NCI-H2171 (cell line): ENCODE measurements at regions not wholly inside any gene's neighbourhood (a gene's known extent, or its start where the extent isn't known, plus 50 kb on each side); places are given as distances from the start of the nearest gene placed in this dataset.
"Not testable (repeated sequence)": the region's sequence is repeated elsewhere in the genome, so short reads cannot be mapped to it uniquely, and the experiment has no call there.

ENCODE experiments used
- DNase-seq: peaks from one replicate; lab custom pipeline; 2025; lab: John Stamatoyannopoulos, UW

DNA sequence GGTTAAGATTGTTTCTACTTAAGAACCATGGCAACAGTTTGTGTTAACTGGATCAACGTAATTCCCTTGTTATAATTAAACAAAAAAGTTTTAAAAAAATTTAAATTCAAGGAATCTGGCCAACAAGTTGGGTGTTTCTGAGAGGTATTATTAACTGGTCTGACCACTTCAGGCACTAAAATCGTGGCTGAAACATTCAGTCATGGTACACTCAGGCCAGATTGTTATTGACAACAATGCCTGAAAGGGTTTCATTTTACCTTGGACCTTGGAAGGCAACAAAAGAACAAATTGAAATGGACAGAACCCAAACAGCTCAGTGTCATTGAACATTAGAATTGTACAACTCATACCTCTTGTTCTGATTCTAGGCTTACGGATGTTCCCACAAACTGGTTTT, 103.3 kb upstream of the ARMC3 start:
- no peak for DNase-seq

DNA sequence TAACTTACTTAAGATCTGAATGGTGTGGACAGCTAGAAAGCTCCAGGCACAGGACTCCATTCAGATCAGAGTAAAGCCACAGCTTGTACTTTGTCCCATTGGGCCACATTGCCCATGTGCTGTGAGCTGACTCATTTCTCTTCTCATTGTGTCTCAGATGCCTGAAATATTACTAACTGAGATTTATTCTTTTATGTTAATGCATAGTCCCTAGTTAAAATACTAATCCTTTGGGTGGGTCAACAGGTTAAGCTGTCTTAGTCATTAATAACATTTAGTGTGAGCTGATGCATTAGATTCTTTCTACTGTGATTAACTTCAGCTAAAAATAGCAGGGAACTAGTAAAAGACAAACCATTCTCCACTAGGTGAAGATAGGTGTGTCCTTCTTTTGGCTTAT, 104.7 kb upstream of the ARMC3 start:
- no peak for DNase-seq

DNA sequence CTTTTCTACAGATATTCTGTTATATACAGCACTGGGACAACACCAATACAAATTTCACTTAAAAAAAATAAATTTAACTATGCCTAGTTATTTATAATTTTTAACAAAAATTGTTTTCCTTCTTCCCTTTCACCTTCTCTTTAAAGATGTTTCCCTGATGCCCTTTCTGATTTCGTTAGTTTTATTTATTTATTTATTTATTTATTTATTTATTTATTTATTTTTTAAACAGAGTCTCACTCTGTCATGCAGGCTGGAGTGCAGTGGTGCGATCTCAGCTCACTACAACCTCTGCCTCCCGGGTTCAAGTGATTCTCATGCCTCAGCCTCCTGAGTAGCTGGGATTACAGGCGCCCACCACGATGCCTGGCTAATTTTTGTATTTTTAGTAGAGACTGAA, 105.9 kb upstream of the ARMC3 start:
- DNase-seq = not testable (repeated sequence)

DNA sequence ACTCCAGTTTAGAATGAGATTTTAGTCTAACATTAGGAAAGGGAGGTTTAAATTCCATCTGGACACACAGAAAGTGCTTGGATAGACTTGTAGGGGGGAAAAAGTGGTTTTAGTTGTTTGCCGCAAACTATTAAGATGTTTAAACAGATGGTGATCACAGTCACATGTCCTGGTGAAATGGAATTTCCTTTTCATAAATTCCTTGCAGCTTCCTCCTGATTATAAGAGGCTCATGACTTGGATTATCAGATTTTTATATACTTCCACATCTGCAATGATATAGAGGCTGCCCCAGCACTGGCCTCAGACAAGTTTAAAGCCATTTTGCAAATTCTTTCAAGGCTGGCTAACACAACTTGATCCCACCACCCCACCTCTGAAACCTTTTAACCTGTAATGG, 106.4 kb upstream of the ARMC3 start:
- DNase-seq = no peak

DNA sequence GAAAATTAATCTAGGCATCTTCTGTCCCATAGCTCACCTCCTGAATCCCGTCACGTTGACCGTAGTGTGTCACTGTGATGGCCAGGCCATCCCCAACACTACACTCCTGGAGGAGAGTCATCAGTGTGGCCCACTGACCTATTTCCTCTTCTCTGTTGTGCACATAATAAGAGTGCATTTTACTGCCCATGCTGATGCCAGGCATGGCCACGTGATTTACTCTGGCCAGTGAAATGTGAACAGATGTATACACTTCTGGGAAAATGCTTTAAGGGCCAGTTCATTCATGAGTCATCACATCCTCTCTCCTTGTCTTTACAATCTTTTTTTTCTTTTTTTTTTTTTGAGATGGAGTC, 101.9 kb upstream of the PIP4K2A start:
- DNase-seq = no peak

DNA sequence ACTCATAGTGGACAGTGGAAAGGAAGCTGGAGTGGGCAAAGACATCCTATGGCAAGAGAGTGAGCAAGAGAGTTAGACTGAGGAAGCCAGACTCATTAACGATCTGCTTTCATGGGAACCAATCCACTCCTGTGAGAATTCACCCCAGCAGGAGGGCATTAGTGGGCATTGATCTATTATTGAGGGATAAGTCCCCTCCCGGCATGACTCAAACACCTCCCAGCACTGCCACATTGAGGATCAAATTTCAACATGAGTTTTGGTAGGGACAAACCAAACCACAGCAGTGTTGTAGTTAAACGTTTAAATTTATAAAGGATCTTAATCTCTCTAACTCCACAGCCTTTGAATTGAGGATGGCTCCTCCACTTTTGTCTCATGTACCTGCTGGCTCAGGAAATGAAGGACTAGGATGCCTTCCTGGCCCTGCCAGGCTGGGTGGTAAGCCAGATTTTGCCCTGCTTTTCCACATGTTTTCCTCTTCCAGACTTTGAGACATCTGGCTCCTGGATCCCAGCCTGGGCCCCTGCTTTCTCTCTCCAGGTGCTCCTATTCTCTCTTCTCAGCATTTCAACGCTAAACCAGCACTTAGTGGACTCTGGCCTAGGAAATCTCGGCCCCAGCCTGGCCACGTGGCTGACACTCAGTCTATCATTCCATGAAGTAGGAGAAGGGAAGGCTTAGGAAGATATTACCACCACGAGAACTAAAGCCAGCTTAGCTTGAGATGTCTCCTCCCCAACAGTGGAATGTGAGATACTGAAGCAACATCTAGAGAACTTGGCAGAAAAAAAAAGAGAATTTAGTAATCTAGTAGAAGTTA, 96.5 kb upstream of the PIP4K2A start:
- DNase-seq = no peak

DNA sequence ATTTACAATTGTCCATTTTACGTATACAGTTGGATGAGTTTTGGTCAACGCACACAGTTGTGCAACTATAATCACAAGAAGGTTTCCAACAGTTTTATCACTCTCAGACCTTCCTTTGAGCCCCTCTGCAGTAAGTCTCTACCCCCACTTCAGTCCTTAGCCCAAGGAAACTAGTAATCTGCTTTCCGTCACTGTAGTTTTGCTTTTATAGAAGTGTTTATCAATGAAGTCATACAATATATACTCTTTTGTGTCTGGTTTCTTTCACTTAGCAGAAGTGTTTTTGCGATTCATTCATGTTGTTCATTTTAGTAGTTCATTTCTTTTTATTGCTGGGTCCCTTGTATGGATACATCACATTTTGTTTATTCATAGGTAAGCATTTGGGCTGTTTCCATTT, 92.9 kb upstream of the PIP4K2A start:
- no peak for DNase-seq

DNA sequence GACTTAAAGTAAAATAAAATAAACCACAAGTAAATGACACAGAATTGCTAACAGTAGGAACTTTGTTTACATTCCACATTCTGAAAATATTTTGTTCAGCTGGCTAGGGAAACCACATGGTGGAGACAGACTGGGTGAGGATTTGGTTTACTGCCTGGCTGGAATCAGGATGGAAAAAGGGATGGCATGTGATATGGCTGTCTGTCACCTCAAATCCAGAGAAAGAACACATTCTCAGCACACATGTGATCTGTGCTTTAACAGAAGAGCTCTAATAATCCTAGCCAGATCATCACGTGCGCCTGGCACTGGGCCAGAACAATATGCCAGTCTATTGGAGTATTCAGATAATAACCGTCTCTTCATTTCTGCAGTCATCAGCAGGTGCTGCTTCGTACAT, 90.9 kb upstream of the PIP4K2A start:
- peak; percentile 57 for DNase-seq

DNA sequence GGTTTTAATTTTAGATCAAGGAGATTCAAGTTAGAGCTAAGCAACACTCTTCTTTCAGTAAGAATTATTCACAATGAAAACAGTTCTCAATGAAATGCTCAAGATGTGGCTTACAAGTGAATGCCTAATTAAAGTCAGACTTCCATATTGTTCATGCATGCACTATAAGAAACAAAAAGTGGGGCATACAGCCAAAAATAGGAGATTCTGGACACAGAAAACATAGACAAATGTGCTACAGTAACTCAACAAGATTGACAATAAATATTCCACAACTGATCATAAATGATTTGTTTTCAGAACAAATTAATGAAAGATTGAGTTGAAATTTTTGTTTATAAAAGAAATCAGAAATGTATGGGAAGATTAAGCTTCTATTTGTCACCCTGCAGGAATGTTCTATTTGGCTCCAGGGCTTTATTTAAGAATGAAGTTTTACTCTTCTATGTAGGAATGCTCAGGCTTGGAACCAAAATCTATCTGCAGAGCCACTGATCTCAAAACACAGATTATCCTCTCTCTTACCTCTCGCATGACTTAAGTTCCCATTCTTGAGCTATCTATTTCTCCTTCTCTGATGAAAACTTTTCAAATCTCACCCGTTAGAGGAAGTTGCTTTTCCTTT, 89.0 kb upstream of the PIP4K2A start:
- no peak for DNase-seq

DNA sequence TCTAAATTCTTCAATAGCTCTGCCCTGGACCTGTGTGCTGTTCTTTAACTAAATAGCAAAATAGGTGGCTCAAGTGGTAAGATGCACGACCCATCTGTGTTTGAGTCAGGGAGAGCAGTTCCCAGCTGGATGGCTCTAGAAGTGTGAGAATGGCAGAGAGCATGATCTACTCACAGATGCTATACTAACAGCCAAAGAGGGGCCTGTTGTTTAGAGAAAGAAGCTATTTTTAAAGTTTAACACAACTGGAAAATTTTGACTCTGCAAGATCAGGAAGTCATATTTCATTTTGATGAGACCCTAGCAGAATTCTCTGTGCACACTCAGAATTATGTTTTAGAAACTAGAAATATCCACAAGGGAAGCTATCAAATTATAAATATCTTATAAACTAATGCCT, 87.4 kb upstream of the PIP4K2A start:
- no peak for DNase-seq

DNA sequence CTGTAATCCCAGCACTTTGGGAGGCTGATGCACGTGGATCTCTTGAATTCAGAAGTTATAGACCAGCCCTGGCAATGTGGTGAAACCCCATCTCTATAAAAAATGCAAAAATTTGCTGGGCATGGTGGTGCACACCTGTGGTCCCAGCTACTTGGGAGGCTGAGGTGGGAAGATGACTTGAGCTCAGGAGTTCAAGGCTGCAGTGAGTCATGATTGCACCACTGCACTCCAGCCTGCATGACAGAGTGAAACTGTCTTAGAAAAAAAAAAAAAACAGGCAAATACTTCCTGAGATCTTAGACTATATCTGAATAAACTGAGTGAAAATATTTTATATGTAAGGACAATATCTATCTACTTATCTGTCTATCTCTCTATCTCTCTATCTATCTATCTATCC, 83.4 kb upstream of the PIP4K2A start:
- DNase-seq = not testable (repeated sequence)

DNA sequence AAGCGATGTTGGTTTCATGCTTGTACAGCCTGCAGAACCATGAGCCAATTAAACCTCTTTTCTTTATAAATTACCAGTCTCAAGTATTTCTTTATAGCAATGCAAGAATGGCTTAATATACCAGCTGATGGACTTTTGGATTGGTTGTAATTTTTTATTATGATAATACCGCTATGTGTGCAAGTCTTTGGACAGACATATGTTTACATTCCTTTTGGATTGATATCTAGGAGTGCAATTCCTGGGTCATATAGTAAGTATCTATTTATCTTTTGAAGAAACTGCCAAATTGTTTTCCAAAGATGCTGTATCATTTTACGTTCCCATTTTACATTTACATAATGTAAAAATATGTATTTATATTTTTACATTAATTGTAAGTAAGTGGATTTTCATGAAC, 81.2 kb upstream of the PIP4K2A start:
- no peak for DNase-seq

DNA sequence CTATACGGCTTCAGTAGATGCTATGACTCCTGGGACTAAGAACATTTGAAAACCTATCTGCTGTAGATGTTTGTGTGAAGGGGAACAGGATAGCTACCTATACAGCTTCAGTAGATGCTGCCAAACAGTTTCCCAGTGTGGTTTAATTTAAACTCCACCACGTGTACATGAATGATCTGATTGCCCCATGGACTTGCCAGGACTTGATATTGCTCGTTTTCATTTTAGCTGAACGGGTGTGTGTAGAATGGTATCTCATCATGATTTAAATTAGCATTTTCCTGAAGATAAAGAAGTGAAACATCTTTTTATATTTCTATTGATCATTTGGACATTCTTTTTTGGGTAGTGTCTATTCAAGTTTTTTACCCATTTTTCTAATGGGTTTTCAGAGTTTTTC, 77.8 kb upstream of the PIP4K2A start:
- no peak for DNase-seq

DNA sequence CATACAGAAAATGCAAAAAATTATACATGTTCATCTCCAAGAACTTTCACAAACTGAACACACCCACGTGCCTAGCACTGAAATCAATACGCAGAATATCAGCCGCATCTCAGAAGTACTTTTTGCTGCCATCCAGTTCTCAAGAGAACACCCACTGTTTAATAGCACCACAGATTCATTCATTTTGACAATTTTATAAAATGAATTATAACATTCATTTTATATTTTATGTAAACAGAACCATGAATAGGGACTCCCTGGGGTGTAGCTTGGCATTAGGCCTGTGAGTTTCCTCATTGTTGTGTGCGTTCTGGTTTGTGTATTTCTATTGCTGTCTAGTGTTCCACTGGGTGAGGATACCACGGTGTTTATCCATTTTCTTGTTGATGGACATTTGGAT, 77.3 kb upstream of the PIP4K2A start:
- DNase-seq = no peak

DNA sequence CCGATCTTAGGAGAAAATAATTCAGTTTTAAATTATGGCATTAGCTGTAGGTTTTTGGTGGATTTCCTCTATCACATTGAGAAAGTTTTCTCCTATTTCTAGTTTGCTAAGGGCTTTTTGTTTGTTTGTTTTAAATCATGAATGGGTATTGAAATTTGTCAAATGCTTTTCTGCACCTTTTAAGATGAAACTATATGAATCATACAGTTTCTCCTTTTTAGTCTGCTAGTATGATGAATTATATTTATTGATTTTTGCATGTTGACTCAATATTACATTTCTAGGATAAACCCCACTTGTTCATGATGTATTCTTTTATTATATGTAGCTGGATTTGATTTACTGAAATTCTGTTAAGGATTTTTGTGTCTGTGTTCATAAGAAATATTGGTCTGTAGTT, 70.3 kb upstream of the PIP4K2A start:
- DNase-seq = no peak

DNA sequence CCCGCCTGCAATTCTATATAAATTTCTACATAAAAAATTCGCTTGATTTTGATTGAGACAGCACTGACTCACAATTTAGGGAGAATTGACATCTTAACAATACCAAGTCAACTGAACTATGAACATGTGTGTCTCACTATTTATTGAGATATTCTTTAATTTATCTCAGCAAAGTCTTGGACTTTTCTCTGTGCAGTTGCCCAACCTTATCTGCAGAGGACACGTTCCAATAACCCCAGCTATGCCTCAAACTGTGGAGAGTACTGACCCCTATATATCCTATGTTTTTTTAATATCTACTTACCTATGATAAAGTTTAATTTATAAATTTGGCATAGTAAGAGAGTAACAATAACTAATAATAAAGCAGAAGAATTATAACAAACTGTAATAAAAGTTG, 69.4 kb upstream of the PIP4K2A start:
- DNase-seq = no peak

DNA sequence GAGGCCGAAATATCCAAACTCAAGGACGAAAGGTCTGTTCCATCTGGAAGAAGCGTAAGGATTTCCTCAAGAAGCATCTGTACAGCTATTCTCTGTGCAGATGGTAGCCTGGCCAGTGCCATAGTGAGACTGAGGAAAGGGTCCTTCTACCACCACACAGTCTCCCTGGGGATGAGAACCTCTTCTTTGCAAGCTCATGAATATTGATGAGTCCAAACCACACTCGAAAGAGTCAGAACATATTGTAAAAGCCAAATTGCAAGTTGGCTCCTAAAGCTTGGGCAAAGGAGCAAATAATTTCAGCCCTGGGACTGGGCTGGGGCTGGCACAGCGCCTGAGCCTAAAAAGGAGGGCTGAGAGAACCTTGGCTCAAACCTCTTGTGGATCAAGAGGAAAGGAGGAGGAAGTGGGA, 66.1 kb upstream of the PIP4K2A start:
- no peak for DNase-seq

DNA sequence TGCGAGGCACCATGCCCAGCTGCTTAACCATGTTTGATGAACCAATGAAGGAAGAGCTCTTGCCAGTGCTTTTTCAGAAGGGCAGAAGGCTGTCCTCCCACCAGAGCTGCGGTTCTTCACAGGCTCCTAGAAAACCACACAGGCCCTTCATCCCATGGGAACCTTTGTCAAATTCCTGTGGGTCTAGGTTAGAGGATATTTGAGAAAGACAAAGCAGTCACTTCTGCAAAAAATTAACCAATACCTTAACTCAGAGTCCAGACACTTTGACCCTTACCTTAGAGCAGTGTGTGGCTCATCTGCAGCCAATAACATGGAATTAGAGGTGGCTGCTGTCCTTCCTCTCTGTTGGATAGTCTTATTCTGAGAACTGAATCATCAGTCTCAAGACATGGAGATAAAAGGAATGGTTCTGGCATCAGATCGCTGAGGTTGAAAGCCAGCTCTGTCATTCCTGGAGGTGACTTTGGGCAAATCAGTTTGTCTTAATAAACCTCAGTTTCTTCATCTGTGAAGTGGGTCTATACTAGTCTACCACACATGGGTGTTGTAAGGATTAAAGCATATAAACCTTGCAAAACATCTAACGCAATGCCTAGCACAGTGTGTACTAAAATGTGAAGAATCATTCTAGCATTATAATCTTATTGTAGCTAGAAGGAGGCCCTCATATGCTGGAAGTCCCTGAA, 65.1 kb upstream of the PIP4K2A start:
- DNase-seq = no peak

DNA sequence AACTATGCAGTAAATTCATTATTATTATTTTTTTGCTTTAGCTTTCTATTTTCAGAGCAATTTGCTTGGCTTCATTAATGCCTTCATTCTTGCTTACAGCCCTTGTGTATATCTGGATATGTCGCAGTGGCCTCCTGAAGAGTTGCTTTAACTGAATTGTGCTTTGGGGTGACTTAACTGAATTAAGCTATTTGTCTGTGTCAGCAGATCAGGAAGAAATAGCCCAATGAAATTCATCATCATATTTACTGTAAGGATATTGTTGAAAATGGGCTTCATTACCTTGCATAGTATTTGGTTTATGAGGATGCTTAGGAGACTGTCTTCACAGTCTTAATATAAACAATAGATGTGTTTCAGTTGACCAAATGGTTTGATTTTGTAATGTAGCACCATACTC, 59.7 kb upstream of the PIP4K2A start:
- DNase-seq = no peak

DNA sequence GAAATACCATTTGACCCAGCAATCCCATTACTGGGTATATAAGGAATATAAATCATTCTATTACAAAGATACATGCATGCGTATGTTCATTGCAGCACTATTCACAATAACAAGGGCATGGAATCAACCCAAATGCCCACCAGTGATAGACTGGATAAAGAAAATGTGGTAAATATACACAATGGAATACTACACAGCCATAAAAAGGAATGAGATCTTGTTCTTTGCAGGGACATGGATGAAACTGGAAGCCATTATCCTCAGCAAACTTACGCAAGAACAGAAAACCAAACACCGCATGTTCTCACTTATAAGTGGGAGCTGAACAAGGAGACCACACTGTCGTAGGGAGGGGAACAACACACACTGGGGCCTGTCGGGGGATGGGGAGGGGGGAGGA, 57.3 kb upstream of the PIP4K2A start:
- DNase-seq = not testable (repeated sequence)

DNA sequence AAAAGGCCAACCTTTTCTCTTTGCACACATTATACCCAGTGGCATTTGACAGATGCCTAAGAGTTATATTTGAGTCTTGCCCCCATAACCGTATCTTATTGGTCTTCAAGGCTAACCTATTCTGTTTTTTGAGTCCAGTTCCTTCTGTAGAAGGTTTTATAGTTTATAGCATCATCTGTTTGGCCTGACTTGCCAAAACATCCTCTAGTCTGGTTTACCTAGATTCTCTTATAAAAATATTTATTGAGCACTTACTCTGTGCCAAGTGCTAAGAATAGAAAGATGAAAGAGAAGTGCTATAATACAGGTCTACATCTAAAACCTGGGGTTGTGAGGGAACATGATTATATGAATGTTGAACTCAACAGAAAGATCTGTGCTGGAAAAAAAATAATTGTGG, 55.9 kb upstream of the PIP4K2A start:
- DNase-seq = no peak

DNA sequence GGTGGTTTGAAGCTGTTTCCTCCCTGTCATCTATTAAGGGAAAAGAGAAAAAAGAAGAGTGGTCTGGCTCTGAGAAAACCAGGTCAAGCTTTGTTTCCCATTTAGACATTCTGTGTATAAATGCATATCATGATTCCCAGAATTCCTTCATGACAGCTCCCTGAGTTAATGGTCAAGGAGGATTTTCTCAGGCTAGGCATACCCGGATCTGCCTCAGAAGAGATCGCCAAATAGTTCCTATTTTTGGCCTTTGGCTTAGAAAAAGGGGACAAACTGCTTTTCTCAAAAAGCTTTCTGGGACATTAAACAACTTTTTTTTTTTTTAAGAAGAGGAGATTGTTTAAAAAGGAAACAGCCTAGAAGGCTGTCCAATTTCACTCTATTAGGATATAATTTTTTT, 53.5 kb upstream of the PIP4K2A start:
- DNase-seq = no peak

DNA sequence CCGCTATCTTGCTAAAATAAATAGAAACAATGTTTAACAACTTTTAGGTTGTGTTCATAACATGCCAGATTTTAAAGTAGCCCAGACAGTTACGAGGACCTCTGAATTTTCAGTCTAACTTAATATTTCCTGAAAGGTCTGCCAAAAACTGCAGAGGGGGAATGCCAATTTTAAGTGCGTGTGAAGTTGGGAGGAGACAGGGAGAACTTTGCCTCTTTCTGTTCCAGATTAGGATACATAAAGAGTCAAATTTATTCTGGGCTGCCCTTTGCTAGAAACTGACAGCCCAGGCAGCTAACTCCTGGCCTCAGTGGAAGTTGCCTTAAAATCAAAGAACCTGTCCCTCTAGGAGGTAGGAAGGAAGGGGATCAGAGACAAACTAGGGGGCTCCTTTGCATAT, 52.3 kb upstream of the PIP4K2A start:
- no peak for DNase-seq
